ENCODE measurements at regions not wholly inside any gene's neighbourhood (a gene's known extent, or its start where the extent isn't known, plus 50 kb on each side); places are given as distances from the start of the nearest gene placed in this dataset.

DNA sequence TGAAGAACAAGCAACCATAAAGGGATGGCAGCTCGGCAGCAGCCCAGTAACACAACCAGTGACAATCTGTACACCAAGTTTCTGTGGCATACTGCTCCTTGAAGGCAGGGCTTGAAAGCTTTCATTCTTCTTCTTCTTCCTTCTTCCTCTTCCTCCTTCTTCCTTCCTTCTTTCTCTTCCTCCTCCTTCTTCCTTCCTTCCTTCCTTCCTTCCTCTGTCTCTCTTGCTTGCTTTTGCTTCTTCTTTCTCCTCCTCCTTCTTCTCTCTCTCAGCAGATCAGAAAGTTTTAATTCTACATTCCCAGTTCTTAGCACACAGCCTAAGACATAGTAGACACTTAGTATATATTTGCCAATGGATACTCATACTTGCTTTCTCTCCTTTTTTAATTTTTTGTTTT lies 95.9 kb downstream of the GLUL start:
- TF ChIP-seq, protein P1, sequence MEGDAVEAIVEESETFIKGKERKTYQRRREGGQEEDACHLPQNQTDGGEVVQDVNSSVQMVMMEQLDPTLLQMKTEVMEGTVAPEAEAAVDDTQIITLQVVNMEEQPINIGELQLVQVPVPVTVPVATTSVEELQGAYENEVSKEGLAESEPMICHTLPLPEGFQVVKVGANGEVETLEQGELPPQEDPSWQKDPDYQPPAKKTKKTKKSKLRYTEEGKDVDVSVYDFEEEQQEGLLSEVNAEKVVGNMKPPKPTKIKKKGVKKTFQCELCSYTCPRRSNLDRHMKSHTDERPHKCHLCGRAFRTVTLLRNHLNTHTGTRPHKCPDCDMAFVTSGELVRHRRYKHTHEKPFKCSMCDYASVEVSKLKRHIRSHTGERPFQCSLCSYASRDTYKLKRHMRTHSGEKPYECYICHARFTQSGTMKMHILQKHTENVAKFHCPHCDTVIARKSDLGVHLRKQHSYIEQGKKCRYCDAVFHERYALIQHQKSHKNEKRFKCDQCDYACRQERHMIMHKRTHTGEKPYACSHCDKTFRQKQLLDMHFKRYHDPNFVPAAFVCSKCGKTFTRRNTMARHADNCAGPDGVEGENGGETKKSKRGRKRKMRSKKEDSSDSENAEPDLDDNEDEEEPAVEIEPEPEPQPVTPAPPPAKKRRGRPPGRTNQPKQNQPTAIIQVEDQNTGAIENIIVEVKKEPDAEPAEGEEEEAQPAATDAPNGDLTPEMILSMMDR (optimal IDR thresholded peaks at IDR 0.05 in 1 of 3, IDR thresholded peaks at IDR 0.05 in 1 of 3, conservative IDR thresholded peaks at IDR 0.05 in 1 of 3; ENCODE audit: extremely low read depth in 1 of 3, insufficient read depth in 2 of 3, low read length in 3 of 3): no peak
- TF ChIP-seq EZH2 (IDR thresholded peaks at IDR 0.05; ENCODE audit: low read length): no peak

All from keratinocyte (primary cell).